ENCODE measurements at regions not wholly inside any gene's neighbourhood (a gene's known extent, or its start where the extent isn't known, plus 50 kb on each side); places are given as distances from the start of the nearest gene placed in this dataset.

DNA sequence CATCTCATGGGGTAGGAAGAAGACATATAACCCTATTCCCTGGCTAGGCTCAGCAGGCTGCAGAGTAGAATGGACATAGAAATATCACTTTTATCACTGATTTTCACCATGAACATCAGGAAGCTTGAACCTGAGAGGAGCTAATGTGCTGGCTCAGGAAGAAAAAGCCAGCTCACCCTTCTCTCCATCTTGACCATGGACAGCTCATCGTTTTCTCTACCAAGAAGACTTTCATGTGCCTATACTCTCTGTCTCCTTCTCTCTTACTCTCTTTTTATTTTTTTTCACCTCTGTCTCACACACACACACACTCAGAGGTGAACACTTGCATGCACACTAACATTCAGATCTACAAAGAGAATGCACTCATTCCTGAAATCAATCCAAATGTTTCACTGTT, 372.8 kb upstream of the CNTNAP5 start:
- TF ChIP-seq, protein P1, sequence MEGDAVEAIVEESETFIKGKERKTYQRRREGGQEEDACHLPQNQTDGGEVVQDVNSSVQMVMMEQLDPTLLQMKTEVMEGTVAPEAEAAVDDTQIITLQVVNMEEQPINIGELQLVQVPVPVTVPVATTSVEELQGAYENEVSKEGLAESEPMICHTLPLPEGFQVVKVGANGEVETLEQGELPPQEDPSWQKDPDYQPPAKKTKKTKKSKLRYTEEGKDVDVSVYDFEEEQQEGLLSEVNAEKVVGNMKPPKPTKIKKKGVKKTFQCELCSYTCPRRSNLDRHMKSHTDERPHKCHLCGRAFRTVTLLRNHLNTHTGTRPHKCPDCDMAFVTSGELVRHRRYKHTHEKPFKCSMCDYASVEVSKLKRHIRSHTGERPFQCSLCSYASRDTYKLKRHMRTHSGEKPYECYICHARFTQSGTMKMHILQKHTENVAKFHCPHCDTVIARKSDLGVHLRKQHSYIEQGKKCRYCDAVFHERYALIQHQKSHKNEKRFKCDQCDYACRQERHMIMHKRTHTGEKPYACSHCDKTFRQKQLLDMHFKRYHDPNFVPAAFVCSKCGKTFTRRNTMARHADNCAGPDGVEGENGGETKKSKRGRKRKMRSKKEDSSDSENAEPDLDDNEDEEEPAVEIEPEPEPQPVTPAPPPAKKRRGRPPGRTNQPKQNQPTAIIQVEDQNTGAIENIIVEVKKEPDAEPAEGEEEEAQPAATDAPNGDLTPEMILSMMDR (IDR thresholded peaks at IDR 0.05), result no peak
- TF ChIP-seq POLR2A (IDR thresholded peaks at IDR 0.05), result no peak

All from esophagus squamous epithelium (tissue), 4 donors.